HG03460 (cell line): ENCODE measurements at regions not wholly inside any gene's neighbourhood (a gene's known extent, or its start where the extent isn't known, plus 50 kb on each side); places are given as distances from the start of the nearest gene placed in this dataset.
A peak's percentile ranks its signal among the peaks of the same experiment; 100 is the strongest.

Source experiments
- ATAC-seq: cut with Tn5 transposase; IDR thresholded peaks from one replicate; pipeline ENCODE4 v1.9.1; 2021; ENCODE audit not compliant: unreplicated experiment

DNA sequence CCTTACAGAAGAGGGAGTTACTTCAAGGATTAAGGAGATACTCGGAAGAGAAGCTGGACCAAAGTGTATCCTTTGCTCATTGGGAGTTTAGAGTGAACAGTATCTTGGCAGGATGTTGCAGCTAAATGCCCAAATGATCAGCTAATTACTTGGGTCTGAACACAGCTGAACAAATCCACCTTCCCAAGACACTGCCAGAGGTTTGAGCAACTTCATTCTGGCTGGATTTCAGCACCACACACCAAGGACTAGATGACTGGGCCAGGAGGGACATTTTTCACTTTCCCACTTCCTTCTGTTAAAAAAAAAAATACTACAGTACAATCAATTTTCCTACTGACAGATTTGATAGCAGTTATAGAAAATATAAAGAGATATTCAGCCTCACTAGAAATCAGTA lies 324.6 kb downstream of the MID1IP1 start:
- no peak for ATAC-seq

DNA sequence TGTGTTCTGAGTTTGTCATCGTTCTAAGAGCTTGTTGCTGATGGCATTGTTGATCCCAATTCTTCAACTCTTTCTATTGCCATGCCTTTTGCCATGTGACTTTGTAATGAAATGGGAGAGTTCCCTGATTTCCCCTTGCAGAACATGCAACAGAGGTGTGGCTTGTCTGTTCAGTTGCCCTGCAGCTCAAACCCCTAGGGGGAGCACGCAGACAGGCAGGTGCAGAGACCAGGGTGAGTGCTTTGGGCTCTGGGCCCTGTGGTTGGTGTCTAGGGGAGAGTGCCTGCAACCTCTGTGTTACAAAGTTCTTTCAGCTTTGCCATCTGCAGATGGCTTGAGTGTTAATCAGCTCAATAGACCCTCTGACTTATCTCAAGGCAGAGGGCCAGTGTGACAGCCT lies 332.7 kb downstream of the MID1IP1 start:
- ATAC-seq: peak; percentile 59

DNA sequence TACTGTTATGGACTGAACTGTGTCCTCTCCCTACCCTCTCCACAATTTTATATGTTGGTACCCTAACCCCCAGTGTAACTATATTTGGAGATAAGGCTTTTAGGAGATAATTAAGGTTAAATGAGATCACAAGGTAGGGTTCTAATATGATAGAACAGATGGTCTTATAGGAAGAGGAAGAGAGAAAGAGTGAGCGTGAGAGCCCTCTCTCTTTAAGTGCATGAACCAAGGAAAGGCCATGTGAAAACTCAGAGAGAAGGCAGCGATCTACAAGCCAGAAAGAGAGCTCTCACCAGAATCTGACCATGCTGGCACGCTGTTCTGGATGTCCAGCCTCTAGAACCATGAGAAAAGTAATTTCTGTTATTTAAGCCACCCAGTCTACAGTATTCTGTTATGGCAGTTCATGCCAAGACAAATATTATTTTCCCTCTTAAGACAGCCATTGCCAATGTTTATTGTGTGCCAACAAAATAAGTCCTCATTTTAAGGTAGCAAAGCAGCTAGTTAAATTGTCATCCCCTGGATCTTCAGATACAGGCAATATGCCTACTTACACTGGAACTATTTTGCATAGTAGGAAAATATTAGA lies 336.2 kb downstream of the MID1IP1 start:
- ATAC-seq: no peak

DNA sequence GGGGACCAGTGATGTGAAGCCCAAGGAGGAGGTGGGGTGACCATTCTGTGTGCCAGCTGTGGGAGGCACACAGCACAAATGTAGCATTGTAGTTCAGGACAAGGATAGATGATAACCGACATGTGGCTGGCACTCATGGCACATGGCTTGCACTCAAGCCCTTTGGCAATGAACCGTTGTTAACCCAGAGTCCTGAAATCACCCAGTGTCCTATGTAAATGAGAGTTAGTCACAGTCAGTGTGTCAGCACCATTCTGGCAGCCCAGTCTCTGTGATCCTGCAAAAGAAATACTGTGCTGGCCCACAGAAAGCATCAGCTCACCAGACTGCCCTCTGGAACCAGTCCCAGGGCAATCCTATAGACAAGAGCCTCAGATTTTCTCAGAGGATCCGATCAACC lies 339.3 kb downstream of the MID1IP1 start:
- ATAC-seq: no peak

DNA sequence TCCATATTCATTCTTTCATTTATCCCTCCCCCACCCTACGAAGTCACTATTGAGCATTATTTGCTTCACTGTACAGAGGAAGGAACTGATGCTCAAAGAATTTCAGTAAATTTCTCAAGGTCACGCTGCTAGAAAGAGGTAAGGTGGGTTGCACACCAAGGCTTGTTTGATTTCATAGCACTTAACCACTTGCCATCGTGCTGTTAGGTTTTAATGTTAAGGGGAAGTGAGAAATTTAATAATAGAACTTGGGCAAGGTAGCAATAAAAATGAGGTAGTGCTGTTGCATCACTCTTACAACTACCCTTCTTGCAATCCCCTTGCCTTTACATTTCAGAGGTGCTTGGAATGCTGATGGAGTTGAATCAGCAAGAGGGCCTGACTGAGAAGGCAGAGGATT lies 343.1 kb downstream of the MID1IP1 start:
- peak; percentile 73 for ATAC-seq

DNA sequence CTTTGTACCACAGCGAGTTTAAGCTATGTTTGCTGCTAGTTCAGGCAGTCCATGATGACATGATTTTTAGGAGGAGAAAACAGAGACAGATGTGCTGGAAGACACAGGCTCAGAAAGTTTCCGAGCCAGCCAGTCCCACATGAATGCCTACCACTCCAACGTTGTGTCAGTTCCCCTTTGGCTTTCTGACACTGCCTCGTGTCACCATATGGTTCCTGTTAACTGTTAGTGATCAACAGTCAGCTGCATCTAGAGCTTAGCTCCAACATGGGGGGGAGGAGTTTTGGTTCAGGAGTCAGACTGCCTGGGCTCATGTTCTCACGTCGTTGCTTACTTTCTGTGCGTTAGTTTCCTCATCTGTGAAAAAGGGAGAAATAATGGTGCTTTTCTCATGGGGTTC lies 343.7 kb downstream of the MID1IP1 start:
- peak; percentile 51 for ATAC-seq

DNA sequence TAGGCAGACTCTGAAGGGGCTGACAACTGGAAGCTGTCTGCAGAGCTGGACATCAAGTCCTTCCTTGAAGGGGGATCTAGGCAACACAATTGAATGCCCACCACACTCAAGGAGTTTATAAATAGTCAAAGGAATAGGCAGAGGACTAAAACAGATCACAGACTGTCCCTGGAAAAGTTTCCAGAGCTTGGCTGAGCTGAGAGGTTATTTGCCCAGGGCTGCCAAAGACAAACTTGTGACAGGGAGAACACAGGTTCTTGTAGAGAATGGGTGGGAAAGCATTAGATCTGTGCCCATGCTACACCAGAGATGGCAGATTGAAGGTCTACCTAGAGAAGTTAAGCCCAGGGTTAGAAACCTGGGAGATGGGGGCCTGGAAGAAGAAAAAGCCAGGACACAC lies 344.6 kb downstream of the MID1IP1 start:
- no peak for ATAC-seq

DNA sequence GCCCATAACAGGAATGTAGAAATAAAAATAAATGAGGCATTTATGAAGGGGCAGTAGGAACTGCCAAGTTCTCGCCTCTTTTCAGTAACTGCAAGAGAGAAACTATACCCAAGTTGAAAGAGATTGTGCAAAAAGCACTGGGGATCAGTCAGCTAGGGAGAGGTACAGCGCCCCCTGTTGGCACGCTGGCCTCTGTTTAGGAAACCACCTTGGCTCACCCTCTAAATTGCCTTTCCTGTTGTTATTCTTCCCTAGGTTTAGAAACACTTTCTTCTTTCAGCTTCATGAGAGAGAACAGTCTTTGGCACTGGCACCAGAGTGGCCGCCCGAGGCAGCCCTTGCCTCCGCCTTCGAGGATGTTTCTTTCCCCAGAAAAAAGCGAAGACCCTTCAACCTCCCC lies 348.5 kb downstream of the MID1IP1 start:
- ATAC-seq: no peak

DNA sequence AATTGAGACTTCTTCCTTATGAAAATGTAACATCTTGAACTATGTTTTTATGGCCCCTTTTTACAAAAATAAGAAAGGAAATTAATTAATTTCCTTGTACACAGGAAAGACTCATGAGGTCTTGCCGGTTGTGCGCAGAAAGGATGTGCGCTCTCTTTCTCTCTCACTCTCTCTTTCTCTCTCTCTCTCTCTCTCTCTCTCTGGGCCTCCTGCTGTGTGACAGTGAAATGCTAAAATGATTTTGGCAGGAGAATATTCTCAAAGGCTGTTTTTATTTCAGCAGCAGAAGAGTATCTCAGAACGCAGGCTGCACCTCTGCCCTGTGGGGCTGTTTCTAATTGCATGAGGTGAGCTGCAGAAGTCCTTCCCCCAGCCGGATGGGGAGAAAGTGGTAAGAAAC lies 349.0 kb downstream of the MID1IP1 start:
- no peak for ATAC-seq

DNA sequence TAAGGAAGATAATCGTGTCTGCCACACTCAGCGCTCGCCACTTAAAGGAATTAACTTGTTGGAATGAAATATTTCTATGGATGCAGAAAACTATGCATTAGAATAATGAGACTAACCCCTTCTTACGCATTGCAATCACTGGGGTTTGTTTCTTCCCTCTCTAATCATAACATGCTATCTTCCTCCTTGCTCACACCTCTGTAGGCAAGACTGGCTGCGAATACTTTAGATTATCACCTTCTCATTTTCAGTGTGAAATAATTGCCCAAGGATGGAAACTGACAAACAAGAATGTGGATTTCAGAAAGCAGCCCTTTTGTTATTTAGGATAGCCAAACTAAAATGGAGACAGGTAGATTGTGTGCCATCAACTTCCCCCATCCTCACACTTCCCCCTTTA lies 349.4 kb downstream of the MID1IP1 start:
- no peak for ATAC-seq

DNA sequence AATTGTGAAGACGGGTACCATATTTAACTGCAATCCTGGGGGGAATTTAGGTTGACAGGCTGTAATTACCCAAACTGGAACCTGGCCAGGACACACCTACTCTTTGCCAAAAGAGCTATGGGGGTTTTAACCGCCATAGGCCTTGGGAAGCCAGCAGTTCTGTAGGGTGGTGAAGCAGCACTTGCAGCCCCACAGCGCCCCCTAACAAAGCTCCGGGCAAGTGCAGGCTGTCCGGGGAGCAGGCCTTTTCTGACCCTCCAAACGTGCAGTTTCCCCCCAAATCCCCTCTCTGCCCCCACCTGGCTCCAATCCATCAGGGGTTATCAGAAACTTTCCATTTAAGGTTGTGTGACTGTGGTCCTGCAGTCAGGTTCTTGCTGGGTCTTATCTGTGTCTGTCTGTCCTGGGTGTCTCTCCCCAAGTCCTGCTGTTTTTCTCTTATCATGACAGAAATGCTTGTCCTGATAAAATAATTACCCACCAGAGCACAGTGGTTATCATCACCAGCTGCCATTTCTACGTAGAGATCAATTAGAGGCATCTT lies 350.9 kb downstream of the MID1IP1 start:
- no peak for ATAC-seq

DNA sequence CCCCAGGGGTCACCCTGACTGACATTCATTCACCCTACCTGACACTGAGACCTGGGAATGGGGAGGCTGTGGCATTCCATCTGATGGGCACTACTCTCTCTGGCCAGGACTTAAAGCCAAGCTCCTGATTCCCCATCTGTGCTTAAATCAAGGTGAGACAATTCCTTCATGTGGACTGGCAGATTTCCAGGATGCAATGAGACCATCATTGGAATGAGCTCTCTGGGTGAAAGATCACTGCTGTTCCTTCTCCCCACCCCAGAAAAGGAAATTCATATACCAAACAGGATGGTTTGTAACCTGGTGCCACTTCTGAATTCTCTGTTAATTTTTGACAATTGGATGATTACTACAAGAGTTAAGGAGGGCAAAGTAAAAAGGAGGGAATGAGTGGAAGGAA lies 354.8 kb downstream of the MID1IP1 start:
- ATAC-seq: no peak

DNA sequence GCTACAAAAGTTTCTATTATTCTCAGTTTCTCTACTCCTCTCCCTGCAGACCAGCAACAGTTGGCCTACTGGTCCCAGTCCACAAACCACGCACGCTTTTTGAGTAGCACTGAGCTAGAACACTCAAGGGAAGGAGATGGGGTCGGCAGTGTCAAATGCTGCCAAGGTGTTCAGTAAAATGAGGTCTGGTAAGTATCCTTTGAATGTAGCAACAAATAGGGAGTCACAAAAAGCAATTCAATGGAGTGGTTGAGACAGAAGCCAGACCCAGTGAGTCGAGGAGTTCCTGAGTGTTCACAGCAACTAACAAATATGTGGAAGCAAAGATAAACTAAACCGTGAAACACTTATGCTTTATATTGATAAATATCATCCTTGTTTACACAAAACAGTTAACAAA lies 355.7 kb downstream of the MID1IP1 start:
- ATAC-seq: no peak

DNA sequence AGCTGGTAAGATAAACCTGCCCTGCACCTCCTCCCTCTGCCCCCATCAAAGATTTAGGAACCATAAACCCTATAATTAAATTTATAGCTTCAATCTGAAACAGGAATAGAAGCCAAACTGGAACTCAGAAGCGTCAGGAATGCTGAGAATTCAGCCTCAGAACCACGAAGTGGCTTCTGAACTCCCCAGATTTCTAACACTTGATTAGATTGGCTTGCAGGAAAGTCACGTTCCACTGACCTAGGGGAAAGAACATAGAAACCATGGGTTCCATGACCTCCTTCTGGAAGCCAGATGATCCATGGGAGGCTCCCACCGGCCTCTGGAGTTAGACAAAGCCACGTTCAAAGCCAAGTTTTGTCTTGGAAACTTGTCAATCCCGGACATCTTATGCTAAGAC lies 356.5 kb downstream of the MID1IP1 start:
- ATAC-seq: no peak

DNA sequence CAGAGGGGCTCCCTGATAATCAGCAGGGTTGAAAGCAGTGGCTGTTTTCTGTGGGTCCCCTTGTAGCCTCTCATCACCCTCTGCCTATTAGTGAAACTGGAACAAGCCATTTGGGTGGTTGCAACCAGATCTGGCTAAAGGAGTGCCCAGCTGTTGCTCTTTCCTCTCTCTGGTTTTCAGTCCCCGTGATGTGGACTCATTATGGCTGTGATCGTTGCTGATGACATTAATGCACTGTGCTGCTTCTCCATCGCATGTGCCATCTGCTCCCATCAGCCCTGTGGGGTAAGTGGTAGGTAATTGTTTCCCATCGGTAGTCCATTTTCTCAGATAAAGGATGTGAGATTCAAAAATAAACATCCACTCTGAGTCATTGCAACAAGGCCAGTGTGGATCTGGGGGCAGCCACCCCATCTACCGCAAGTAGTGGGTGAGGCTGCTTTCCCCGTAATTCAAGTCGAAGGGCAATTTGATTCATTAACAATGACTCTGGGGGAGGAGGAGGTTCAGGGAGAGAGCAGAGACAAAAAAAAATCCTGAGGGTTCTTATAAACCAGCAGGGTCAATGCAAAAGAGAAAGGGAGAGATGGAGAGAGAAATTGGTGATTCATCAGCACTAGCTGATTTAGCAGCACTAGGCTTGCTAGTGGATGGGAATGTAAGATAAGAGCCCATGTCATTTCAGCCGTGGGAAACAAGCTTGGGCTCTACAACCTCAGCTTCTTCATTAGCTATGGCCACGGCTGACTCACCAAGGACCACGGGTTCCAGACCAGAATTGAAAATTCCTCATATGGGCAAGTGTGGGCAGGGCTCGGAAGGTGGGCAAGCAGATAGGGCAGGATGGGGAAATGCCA lies 357.8 kb downstream of the MID1IP1 start:
- ATAC-seq: peak; percentile 53

DNA sequence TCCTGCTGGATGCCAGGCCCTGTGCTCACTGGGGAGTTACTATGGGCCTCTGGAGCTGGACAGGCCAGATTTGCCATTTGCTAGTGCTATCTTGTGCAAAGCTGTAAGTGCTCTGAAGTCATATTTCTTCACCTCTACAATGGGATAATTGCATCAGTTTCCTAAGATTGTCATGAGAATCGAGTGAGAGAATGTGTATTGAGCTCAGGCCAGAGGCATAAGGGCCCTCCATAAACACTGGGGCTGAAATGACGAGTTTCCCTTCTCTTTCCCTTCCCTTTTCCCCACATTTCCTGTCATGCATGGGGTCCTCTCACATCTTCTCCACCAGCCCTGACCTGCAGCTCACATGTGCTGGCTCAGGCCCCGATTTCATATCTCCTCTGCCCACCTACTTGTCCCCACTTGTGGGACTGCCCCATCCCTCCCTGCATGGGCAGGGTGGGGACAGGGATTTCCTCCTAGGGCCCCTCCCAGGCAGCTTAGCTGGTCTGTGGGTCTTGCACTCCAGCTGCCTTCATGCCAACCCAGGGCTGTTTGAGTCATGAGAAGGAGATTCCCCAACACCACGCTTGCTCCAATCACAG lies 358.8 kb downstream of the MID1IP1 start:
- no peak for ATAC-seq

DNA sequence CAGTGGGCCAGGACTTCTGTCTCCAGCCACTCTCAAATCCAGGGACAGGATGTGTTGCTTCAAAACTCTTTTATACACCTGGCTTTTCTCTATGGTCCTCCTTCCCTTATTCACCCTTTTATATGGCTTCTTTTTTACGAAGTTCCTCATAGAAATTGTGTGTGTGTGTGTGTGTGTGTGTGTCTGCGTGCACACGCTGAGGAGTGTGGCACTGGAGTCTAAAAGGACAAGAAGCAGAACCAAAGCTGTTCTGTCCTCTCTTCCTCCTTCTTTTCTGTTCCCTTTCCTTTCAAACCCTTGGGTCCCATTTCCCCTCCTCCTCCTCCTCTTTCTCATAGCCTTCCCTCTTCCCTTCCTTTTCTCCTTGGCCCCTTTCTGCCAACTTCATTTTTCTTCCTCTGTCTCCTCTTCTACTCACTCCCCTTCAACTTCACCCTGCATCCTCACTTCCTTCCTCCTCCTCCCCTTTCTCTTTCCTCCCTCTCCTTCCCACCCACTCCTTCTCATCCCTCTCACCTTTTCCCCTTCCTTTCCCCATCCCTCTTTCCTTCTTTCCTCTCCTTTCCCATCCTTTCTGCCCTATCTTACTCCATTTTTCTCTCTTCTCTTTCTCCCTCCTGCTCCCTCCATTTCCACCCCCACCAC lies 360.5 kb downstream of the MID1IP1 start:
- no peak for ATAC-seq

DNA sequence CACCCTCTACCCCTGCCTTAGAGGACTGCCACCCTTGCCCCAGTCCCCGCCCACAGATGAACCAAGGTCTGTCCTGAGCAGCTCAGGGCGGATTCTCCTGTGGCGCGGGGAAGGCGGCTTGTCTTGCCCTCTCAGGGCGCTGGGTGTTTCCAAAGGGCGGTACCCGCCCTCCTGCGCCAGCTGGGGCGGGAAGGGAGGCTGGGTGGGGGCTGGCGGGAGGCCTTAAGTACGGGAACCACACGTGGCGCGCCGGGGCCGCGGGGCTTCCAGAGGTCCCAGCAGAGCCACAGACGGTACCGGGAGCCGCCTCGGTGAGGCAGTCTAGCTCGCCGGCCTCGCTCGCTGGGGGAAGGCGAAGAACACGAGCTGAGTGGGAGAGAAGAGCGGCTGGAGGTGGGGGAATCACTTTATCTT lies 361.1 kb downstream of the MID1IP1 start:
- no peak for ATAC-seq

DNA sequence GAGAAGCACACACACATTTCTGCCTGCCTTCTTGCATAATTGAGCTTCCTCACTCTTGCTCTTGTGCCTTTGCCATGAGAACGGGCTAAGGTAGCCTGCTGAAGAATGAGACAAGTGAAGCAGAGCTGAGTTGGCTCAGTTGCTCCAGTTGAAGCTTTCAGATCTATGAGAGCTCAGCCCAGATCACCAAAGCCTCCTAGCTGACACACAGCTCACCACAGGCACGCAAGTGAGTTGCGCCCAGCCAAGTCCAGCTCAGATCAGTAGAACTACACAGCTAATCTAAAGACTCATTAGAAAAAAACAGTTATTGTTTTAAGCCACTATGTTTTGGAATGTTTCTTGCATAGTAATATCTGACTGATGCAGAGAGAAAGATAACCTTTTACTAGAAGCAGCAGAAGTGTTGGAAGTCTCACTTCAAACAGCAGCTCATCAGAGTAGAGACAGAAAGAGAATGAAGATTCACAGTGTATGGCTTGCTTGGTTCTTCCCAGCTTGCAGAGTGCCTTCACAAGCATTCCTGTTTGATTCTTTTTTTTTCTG lies 362.4 kb downstream of the MID1IP1 start:
- ATAC-seq: no peak

DNA sequence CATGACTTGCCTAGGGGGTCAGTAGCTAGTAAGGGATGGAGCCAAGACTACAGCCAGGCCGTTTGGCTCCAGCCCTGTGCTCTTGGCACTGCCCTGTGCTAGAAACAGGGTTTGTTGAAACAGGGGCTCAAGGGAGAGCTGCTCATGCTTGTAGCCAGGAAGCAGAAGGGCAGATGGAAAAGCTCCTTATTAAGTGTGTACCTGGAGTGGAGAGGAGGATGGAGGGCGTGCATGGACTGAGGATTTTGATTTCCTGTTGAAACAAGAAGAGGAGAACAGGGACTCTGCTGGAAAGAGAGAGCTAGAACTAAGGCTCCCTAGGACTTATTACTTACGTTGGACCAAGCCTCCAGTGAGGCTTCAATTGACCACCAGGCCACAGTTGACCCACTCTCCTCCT lies 363.0 kb downstream of the MID1IP1 start:
- no peak for ATAC-seq

DNA sequence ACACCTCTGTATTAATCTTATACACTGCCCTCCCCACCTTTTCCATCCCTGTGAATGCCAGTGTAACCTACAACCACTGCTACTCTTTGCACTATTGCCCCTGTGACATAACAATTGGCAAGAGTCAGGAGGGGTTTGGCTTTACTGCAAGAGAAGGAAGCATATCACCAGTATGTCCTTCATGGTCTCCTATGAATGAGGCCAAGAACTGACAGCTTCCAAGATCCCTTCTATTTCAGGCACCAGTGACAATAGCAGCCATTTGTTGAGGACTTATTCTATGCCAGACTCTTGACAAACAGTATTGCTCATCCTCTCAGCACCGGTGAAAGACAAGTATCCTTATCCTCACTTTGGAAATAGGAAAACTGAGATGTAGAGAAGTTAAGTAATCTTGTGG lies 363.9 kb downstream of the MID1IP1 start:
- ATAC-seq: no peak
